ENCODE measurements at regions not wholly inside any gene's neighbourhood (a gene's known extent, or its start where the extent isn't known, plus 50 kb on each side); places are given as distances from the start of the nearest gene placed in this dataset.

DNA sequence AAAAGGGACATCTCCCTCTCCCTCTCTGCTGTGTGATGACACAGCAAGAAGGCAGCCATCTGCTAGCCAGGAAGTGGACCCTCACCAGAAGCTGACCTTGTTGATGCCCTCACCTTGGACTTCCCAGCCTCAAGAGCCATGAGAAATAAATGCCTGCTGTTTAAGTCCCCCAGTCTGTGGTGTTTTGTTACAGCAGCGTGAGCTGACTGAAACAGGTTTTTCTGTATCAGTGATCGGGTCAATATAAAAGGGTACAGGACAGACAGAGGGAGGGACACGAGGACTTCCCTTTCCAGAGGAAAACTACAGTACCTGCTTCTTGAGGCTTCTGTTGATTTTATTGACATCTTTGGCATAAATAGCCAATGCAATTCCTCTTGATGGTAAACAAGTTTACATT, 510.3 kb upstream of the CHAC2 start:
- TF ChIP-seq, protein P1, sequence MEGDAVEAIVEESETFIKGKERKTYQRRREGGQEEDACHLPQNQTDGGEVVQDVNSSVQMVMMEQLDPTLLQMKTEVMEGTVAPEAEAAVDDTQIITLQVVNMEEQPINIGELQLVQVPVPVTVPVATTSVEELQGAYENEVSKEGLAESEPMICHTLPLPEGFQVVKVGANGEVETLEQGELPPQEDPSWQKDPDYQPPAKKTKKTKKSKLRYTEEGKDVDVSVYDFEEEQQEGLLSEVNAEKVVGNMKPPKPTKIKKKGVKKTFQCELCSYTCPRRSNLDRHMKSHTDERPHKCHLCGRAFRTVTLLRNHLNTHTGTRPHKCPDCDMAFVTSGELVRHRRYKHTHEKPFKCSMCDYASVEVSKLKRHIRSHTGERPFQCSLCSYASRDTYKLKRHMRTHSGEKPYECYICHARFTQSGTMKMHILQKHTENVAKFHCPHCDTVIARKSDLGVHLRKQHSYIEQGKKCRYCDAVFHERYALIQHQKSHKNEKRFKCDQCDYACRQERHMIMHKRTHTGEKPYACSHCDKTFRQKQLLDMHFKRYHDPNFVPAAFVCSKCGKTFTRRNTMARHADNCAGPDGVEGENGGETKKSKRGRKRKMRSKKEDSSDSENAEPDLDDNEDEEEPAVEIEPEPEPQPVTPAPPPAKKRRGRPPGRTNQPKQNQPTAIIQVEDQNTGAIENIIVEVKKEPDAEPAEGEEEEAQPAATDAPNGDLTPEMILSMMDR (IDR thresholded peaks at IDR 0.05): no peak
- TF ChIP-seq POLR2A (IDR thresholded peaks at IDR 0.05) (no peak), POLR2AphosphoS5 (IDR thresholded peaks at IDR 0.05) (no peak), EP300 (IDR thresholded peaks at IDR 0.05) (no peak)

Data from sigmoid colon (tissue), 4 donors.